ENCODE measurements at regions not wholly inside any gene's neighbourhood (a gene's known extent, or its start where the extent isn't known, plus 50 kb on each side); places are given as distances from the start of the nearest gene placed in this dataset.
"Not testable (repeated sequence)": the region's sequence is repeated elsewhere in the genome, so short reads cannot be mapped to it uniquely, and the experiment has no call there.

DNA sequence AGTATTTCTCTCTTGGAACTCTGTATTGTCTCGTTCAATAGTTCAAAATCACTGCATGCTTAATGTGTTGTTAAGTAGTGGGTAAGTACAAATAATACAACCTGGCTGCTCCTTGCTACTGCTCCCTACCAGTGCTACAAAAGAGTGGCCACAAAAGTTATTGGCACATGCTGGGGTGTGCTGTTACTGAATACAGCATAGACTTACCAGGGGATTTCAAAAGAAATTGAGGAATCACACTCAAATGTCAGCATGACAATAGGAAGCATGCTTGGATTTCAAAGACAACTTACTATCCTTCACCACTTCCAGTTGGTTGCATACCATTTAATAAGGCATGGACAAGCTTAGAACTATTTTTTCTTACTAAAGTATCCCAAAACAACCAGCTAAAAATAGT is 1041.3 kb upstream of the SPRY2 start:
- H3K27me3 Mint-ChIP-seq = no peaks in the 10 kb centered on the region
- intact Hi-C loops (cut with micrococcal nuclease) = no loop called here

GRCh38 chr13:81381560-81381959 is 1040.6 kb upstream of the SPRY2 start:
- Mint-ChIP-seq H3K4me3 (no peak overlapping the region), H3K36me3 (ENCODE audit: low read depth) (no peaks in the 10 kb centered on the region), H3K27ac (no peak overlapping the region), H3K4me1 (ENCODE audit: low read depth) (no peaks in the 10 kb centered on the region), H3K27me3 (no peaks in the 10 kb centered on the region), H3K9me3 (peaks cover 34% of the 10 kb centered on the region)
- intact Hi-C loops (cut with micrococcal nuclease) = no loop called here

More for the DNA sequence above, 1041.3 kb upstream of the SPRY2 start:
- H3K27ac Mint-ChIP-seq = no peak overlapping the region
- H3K9me3 Mint-ChIP-seq = peaks cover 34% of the 10 kb centered on the region
- H3K4me3 Mint-ChIP-seq = no peak overlapping the region
- H3K4me1 Mint-ChIP-seq (ENCODE audit: low read depth) = no peaks in the 10 kb centered on the region
- H3K36me3 Mint-ChIP-seq (ENCODE audit: low read depth) = no peaks in the 10 kb centered on the region

DNA sequence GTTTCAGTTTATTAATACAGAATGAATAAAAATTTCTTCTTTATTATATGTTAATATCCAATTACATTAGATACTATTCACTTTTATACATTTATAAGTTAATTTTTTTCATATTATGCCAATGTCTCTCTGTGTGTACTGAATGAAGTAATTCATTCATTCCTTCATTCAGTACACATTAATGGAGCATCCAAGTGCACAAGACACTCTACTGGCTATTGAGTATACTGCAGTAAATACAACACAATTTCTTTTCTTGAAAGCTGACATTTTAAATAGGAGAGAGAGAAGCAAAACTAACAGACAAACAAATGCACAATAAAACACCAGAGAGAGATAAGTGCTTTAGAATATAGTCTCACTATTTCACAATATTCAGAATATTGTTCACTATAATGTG is 1038.3 kb upstream of the SPRY2 start:
- intact Hi-C loops (cut with micrococcal nuclease) = no loop called here
- Mint-ChIP-seq H3K4me1 (ENCODE audit: low read depth) (no peaks in the 10 kb centered on the region), H3K9me3 (peaks cover 26% of the 10 kb centered on the region)

DNA sequence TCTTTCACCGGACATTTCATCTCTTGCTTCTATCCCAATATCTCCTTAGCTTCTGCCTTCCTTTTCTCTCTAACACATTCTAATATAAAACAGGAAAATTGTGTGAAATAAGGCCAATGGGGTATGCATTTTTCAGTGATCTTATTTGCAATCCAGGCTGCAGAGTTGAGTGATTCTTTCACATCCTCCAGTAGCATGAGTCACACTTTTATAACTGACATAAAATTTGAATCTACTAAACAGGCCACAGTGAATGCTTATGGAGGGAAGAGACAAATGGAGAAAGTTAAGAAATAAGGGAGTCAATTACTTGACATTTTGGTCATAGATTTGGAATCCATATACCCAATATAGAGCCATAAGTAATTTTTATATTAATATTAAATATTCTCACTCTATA is 1037.0 kb upstream of the SPRY2 start:
- Mint-ChIP-seq H3K9me3 (peaks cover 14% of the 10 kb centered on the region), H3K36me3 (ENCODE audit: low read depth) (no peaks in the 10 kb centered on the region), H3K4me1 (ENCODE audit: low read depth) (no peaks in the 10 kb centered on the region), H3K4me3 (no peak overlapping the region), H3K27me3 (no peaks in the 10 kb centered on the region), H3K27ac (no peak overlapping the region)
- intact Hi-C loops (cut with micrococcal nuclease) = no loop called here

More for the DNA sequence above, 1038.3 kb upstream of the SPRY2 start:
- no peaks in the 10 kb centered on the region for H3K36me3 Mint-ChIP-seq (ENCODE audit: low read depth)
- no peak overlapping the region for H3K27ac Mint-ChIP-seq
- H3K4me3 Mint-ChIP-seq = no peak overlapping the region
- H3K27me3 Mint-ChIP-seq = no peaks in the 10 kb centered on the region

DNA sequence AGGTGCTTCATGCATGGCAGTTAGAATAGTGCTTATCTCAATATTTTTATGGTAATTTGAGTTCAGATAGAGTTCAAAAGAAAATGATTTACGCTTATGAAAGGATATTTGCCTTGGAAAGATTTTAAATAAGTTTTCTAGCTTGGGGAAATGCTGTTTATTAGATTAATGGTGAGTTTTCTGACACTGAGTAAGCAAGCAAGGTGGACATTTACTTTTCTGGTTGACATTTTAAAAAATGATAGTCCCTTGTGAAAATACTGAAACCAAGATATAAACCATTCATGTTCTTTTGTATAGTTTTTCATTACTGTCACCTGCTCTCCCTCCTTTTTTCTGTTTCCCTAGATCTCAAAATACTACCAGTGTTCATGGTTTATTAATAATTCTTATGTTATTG is 1034.8 kb upstream of the SPRY2 start:
- H3K4me3 Mint-ChIP-seq = no peak overlapping the region
- H3K4me1 Mint-ChIP-seq (ENCODE audit: low read depth) = no peaks in the 10 kb centered on the region
- intact Hi-C loops (cut with micrococcal nuclease) = no loop called here
- H3K27ac Mint-ChIP-seq = no peak overlapping the region
- no peaks in the 10 kb centered on the region for H3K27me3 Mint-ChIP-seq
- H3K36me3 Mint-ChIP-seq (ENCODE audit: low read depth) = no peaks in the 10 kb centered on the region
- peaks cover 21% of the 10 kb centered on the region for H3K9me3 Mint-ChIP-seq

DNA sequence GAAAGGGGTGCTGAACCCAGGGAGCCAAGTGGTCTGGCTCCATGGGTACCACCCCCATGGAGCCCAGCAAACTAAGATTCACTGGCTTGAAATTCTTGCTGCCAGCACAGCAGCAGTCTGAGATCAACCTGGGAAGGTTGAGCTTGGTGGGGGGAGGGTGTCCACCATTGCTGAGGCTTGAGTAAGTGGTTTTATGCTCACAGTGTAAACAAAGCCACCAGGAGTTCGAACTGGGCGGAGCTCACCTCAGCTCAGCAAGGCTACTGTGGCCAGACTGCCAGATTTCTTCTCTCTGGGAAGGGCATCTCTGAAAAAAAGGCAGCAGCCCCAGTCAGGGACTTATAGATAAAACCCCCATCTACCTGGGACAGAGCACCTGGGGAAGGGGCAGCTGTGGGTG is 1021.8 kb upstream of the SPRY2 start:
- H3K36me3 Mint-ChIP-seq (ENCODE audit: low read depth); H3K4me3 Mint-ChIP-seq; intact Hi-C loops (cut with micrococcal nuclease); H3K4me1 Mint-ChIP-seq (ENCODE audit: low read depth); H3K27me3 Mint-ChIP-seq; H3K27ac Mint-ChIP-seq: not testable (repeated sequence)
- peaks cover 46% of the 10 kb centered on the region for H3K9me3 Mint-ChIP-seq

- Mint-ChIP-seq H3K9me3 (peaks cover 2% of the 10 kb centered on the region), H3K36me3 (ENCODE audit: low read depth) (no peaks in the 10 kb centered on the region), H3K4me1 (ENCODE audit: low read depth) (no peaks in the 10 kb centered on the region), H3K4me3 (no peak overlapping the region), H3K27me3 (no peaks in the 10 kb centered on the region), H3K27ac (no peak overlapping the region)
- intact Hi-C loops (cut with micrococcal nuclease) = no loop called here
Measured at GRCh38 chr13:81350056-81350455, 1009.1 kb upstream of the SPRY2 start.

GRCh38 chr13:81340118-81341069 is 999.5 kb upstream of the SPRY2 start:
- H3K4me3 Mint-ChIP-seq; intact Hi-C loops (cut with micrococcal nuclease); H3K27ac Mint-ChIP-seq; H3K4me1 Mint-ChIP-seq (ENCODE audit: low read depth); H3K36me3 Mint-ChIP-seq (ENCODE audit: low read depth); H3K27me3 Mint-ChIP-seq: not testable (repeated sequence)
- H3K9me3 Mint-ChIP-seq = peaks cover 43% of the 10 kb centered on the region

- H3K27ac Mint-ChIP-seq = not testable (repeated sequence)
Measured at GRCh38 chr13:81339666-81340065, 998.7 kb upstream of the SPRY2 start.

GRCh38 chr13:81334481-81334880 is 993.6 kb upstream of the SPRY2 start:
- H3K4me1 Mint-ChIP-seq (ENCODE audit: low read depth) = no peaks in the 10 kb centered on the region
- no peak overlapping the region for H3K4me3 Mint-ChIP-seq
- H3K36me3 Mint-ChIP-seq (ENCODE audit: low read depth) = no peaks in the 10 kb centered on the region
- intact Hi-C loops (cut with micrococcal nuclease) = no loop called here
- no peak overlapping the region for H3K27ac Mint-ChIP-seq
- H3K27me3 Mint-ChIP-seq = no peaks in the 10 kb centered on the region
- peaks cover 27% of the 10 kb centered on the region for H3K9me3 Mint-ChIP-seq

More at GRCh38 chr13:81339666-81340065, 998.7 kb upstream of the SPRY2 start:
- H3K27me3 Mint-ChIP-seq; H3K4me3 Mint-ChIP-seq; H3K4me1 Mint-ChIP-seq (ENCODE audit: low read depth); intact Hi-C loops (cut with micrococcal nuclease); H3K36me3 Mint-ChIP-seq (ENCODE audit: low read depth): not testable (repeated sequence)
- peaks cover 43% of the 10 kb centered on the region for H3K9me3 Mint-ChIP-seq

DNA sequence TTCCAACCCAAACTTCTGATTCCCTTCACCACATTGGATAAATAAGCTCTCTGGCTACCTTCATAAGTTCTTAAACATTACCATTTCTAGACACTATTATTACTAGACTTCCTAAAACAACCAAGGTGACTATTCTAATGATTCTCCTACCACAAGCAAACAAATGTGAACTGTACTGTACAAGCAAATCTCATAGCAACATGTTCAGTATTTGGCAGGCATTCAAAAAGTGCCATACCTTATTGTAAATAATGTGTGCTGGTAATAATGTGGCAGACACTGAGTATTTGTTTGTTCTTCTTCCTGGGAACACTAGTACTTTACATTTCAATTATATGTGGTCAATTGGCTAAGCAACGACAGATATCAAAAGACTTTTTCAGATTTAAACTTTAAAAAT is 986.0 kb upstream of the SPRY2 start:
- Mint-ChIP-seq H3K27ac (no peak overlapping the region), H3K36me3 (ENCODE audit: low read depth) (no peaks in the 10 kb centered on the region), H3K4me3 (no peak overlapping the region), H3K9me3 (peaks cover 26% of the 10 kb centered on the region), H3K4me1 (ENCODE audit: low read depth) (no peaks in the 10 kb centered on the region), H3K27me3 (no peaks in the 10 kb centered on the region)
- intact Hi-C loops (cut with micrococcal nuclease) = no loop called here

DNA sequence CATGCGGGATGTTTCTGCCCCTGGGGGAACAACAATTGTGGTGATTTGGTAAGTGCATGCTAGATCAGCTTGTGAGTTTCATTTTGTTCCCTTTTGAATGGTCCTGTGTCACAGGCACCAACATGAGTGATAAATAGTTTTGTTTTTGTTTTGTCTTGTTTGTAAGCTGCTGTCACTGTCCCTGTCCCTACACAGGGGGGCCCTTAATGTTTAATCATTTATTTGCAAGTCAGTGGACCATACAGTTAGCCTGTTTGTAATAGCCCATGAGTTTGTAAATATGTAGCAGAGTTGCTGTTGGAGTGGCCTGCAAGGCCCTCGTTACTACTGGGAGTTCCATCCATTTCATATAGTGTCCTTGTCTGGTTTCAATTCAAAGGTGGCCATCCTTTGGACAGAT is 979.6 kb upstream of the SPRY2 start:
- H3K27ac Mint-ChIP-seq = no peak overlapping the region
- intact Hi-C loops (cut with micrococcal nuclease) = no loop called here
- peaks cover 33% of the 10 kb centered on the region for H3K9me3 Mint-ChIP-seq
- H3K4me1 Mint-ChIP-seq (ENCODE audit: low read depth) = no peaks in the 10 kb centered on the region
- H3K27me3 Mint-ChIP-seq = no peaks in the 10 kb centered on the region
- H3K36me3 Mint-ChIP-seq (ENCODE audit: low read depth) = no peaks in the 10 kb centered on the region
- no peak overlapping the region for H3K4me3 Mint-ChIP-seq

GRCh38 chr13:81319351-81319750 is 978.4 kb upstream of the SPRY2 start:
- peaks cover 33% of the 10 kb centered on the region for H3K9me3 Mint-ChIP-seq
- H3K4me3 Mint-ChIP-seq = no peak overlapping the region
- intact Hi-C loops (cut with micrococcal nuclease) = no loop called here
- H3K4me1 Mint-ChIP-seq (ENCODE audit: low read depth) = no peaks in the 10 kb centered on the region
- H3K36me3 Mint-ChIP-seq (ENCODE audit: low read depth) = no peaks in the 10 kb centered on the region
- no peak overlapping the region for H3K27ac Mint-ChIP-seq
- H3K27me3 Mint-ChIP-seq = no peaks in the 10 kb centered on the region

GRCh38 chr13:81318231-81319019 is 977.5 kb upstream of the SPRY2 start:
- Mint-ChIP-seq H3K4me1 (ENCODE audit: low read depth) (no peaks in the 10 kb centered on the region), H3K27me3 (no peaks in the 10 kb centered on the region), H3K27ac (no peak overlapping the region), H3K36me3 (ENCODE audit: low read depth) (no peaks in the 10 kb centered on the region), H3K9me3 (peaks cover 29% of the 10 kb centered on the region), H3K4me3 (no peak overlapping the region)
- intact Hi-C loops (cut with micrococcal nuclease) = no loop called here

Data from dendritic cell treated with granulocyte-macrophage colony-stimulating factor and Interleukin-4, amounts not matched to agents 40 ng/mL and 50 ng/mL, for 4 days (primary cell).